ENCODE measurements at regions not wholly inside any gene's neighbourhood (a gene's known extent, or its start where the extent isn't known, plus 50 kb on each side); places are given as distances from the start of the nearest gene placed in this dataset.

- no peak for TF ChIP-seq CTCF (IDR thresholded peaks at IDR 0.05)
- no peak for TF ChIP-seq POLR2AphosphoS5 (IDR thresholded peaks at IDR 0.05)
Observed at GRCh38 chr12:92539110-92539749, 163.6 kb upstream of the PLEKHG7 start.
